SH-SY5Y (cell line): ENCODE measurements at regions not wholly inside any gene's neighbourhood (a gene's known extent, or its start where the extent isn't known, plus 50 kb on each side); places are given as distances from the start of the nearest gene placed in this dataset.

Experiments
- GATA2 ChIP-seq: IDR thresholded peaks from 2 replicates; pipeline ENCODE4 v1.6.1; 2011; ENCODE audit warnings: mild to moderate bottlenecking, low read depth, low read length
- GATA3 ChIP-seq: IDR thresholded peaks from 2 replicates; pipeline ENCODE4 v1.6.1; 2011; ENCODE audit warnings: low read depth, mild to moderate bottlenecking, low read length, moderate library complexity

DNA sequence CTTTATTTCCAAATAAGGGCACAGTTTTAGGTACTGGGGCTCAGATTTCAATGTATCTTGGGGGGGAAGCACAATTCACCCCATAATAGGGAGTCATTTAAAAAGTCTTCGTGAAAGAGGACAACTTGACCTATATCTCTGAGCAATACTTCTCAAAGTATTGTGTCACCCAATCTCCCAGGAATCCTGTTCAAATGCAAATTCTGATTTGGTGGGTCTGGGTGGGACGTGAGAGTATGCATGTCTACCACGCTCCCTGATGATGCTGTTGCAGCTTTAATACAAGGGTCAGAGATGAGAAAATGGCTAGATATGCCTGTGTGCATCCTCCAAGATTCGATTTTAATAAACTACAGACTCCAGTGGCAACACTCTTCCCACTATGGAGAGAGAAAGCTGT lies 514.8 kb downstream of the BCOR start:
- TF ChIP-seq GATA3: no peak
- no peak for TF ChIP-seq GATA2
